GM18858 (cell line): ENCODE measurements at regions not wholly inside any gene's neighbourhood (a gene's known extent, or its start where the extent isn't known, plus 50 kb on each side); places are given as distances from the start of the nearest gene placed in this dataset.

Source experiments
- ATAC-seq: cut with Tn5 transposase; IDR thresholded peaks from one replicate; pipeline ENCODE4 v1.9.1; 2021; ENCODE audit not compliant: unreplicated experiment

DNA sequence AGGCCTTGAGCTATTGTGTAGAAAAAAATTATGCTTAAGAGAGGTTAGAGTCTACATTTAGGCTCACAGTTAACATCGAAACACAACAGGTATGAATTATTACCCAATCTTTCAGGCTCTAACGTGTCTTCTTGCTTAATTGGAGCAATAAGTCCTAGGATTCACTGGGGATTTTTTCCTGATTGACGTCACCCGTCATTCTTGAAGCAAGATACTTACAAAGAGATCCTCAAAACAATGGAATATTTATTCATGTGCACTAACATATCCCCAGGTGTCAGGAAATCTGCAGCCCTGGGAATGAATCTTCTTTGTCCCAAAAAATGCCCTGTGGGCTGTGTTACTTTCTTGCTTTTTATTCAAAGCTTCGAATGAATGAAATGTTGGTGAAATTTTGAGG lies 413.5 kb downstream of the NFIB start:
- no peak for ATAC-seq

- no peak for ATAC-seq
These were observed 414.0 kb downstream of the NFIB start for GRCh38 chr9:13899924-13900323.

- no peak for ATAC-seq
These were observed 415.0 kb downstream of the NFIB start for GRCh38 chr9:13898957-13899356.

GRCh38 chr9:13896922-13897835 lies 416.8 kb downstream of the NFIB start:
- ATAC-seq, result no peak

GRCh38 chr9:13896047-13896446 lies 417.9 kb downstream of the NFIB start:
- no peak for ATAC-seq

DNA sequence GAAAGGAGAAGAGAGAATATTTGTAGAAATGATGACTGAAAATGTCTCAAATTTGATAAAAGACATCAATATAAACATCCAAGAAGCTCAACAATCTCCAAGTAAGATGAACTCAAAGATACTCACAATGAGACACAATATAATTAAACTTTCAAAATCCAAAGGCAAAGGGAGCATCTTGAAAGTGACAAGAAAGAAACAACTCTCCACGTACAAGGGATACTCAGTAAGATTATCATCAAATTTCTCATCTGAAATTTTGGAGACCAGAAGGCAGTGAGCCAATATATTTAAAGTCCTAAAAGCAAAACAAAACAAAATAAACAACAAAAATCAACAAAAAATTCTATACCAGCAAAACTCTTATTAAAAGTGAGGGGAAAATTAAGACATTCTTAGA lies 428.7 kb downstream of the NFIB start:
- no peak for ATAC-seq

GRCh38 chr9:13879981-13880380 lies 434.0 kb downstream of the NFIB start:
- ATAC-seq, result no peak

DNA sequence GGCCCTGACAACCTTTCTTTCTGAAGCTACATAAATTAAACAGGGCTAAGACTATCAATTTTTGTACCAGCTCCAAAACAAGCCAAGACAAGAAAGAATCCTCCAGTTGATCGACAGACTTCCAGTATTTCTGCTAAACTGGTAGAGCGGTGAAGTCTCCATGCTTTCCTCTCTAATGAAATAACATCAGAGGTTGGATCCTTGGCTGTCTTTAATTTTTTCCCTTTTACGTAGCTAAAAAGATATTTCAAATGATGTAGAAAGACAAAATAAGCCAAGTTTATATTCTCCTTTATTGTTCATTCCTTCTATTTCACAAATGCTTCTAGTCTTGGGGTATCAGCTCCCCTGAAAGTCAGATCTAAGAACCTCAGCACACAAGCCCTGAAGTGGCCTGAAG lies 434.9 kb downstream of the NFIB start:
- ATAC-seq, result no peak

DNA sequence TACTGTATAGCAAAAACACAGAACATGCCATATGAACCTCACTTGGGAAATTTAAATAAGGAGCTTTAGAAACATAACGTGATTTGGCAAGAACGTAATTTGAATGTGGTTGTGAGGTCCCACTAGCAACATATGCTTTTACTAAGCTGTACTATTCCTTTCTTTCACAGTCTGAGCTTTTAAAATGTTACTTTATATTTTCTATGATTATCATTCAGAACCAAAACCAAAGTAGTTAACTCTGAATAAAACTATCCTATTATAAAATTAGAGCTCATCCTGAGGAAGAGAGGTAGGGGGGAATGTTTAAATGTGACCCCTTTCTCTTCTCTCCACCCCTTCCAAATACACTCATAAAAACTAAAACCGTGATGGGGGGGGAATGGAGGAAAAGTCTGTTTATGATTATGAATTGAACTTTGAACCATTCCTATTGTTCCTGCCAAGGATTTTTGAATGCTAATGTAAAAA lies 435.7 kb downstream of the NFIB start:
- ATAC-seq, result no peak

- no peak for ATAC-seq
These were observed 437.2 kb downstream of the NFIB start for GRCh38 chr9:13876741-13877140.

GRCh38 chr9:13873203-13873602 lies 440.7 kb downstream of the NFIB start:
- ATAC-seq, result no peak

GRCh38 chr9:13868336-13868735 lies 445.6 kb downstream of the NFIB start:
- ATAC-seq, result no peak

DNA sequence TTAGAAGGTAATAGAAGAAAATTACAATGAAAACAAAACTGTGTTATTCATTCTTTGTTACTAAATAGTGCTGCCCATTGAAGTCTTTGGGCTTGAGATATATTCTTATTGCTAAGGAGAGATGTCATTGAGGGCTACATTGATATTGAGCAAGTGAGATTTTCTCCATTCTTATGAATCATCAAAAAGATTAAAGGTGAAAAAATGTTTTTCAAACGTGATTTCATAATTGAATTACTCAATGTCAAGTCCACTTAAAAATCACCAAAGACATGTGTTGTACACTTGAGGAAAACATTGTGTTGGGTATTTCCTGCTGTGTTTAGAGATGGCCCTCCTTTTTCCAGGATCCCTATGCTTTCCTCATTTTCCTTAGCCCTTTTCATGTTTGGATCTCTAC lies 448.1 kb downstream of the NFIB start:
- no peak for ATAC-seq

GRCh38 chr9:13863112-13863511 lies 450.8 kb downstream of the NFIB start:
- ATAC-seq, result no peak

DNA sequence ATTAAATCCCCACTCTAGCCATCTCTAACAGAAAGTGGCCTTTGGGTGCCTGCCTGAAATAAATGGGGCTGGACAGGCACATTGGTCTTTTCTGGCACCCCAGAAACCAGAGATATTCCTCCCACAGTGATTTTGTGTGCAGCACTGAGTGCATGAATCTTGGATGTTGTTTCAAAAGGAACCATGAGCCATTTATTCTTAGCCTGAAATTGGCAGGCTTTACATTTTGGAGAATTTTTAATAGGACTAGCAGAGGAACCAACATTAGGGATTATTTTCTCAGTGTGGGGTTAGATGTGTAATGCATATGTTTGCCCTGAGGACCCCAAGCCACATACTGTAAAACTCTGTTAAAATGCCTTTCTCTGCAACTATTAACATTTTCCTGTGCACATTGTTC lies 451.3 kb downstream of the NFIB start:
- no peak for ATAC-seq

GRCh38 chr9:13860946-13861640 lies 452.8 kb downstream of the NFIB start:
- no peak for ATAC-seq

GRCh38 chr9:13860019-13860418 lies 453.9 kb downstream of the NFIB start:
- ATAC-seq, result no peak

GRCh38 chr9:13857521-13857920 lies 456.4 kb downstream of the NFIB start:
- ATAC-seq, result no peak

- ATAC-seq, result no peak
These were observed 466.7 kb downstream of the NFIB start for GRCh38 chr9:13847270-13847669.

DNA sequence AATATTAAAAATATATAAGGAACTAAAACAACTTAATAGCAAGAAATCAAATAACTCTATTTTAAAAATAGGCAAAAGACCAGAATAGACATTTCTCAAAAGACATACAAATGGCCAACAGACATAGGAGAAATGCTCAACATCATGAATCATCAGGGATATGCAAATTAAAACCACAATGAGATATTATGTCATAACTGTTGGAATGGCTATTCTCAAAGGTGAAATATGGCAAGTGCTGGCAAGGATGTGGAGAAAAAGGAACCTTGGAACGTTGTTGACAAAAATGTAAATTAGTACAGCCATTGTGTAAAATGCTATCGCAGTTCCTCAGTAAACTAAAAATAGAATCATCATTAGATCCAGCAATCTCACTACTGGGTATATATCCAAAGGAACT lies 468.5 kb downstream of the NFIB start:
- no peak for ATAC-seq

- no peak for ATAC-seq
These were observed 472.0 kb downstream of the NFIB start for GRCh38 chr9:13841746-13842462.

DNA sequence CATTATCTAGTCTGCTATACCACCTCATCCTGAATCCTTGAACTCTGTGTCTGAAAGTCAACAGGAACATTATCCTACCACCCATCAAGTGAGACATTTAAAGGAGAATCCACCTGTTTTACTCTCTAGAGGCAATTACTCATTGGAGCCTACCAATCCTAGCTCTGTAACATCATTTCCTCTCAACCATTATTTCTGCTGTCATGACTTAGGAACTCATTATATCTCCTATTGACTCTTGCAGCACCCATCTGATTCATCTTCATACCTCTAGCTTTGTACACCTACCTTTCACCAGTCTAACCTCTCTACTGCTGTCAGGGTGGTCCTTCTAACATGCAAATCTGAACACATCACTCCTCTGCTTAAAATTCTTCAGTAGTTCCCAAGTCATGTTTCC lies 481.5 kb downstream of the NFIB start:
- no peak for ATAC-seq
